ENCODE measurements at regions not wholly inside any gene's neighbourhood (a gene's known extent, or its start where the extent isn't known, plus 50 kb on each side); places are given as distances from the start of the nearest gene placed in this dataset.

DNA sequence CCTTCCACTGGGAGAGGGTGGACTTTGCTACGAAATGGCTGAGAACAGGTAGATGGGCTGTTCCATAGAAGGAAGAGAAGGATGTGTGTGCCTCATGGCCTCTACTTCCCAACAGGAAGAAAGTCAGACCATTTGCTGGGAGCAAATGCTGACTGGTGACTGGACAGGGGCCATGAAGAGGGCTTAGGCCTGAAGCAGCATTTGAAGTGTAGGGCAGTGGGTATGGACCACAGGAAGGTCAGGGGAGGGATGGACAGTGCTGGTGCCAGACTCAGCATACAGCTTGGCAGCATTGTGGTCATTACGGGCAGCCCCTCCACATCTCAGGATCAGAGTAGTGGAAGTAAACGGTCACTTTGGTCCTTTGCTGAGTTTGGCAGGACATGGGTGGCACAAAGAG, 275.7 kb downstream of the MATN1 start:
- no peak for TF ChIP-seq POLR2A (IDR thresholded peaks at IDR 0.05; ENCODE audit: low read depth)
- TF ChIP-seq, protein P1, sequence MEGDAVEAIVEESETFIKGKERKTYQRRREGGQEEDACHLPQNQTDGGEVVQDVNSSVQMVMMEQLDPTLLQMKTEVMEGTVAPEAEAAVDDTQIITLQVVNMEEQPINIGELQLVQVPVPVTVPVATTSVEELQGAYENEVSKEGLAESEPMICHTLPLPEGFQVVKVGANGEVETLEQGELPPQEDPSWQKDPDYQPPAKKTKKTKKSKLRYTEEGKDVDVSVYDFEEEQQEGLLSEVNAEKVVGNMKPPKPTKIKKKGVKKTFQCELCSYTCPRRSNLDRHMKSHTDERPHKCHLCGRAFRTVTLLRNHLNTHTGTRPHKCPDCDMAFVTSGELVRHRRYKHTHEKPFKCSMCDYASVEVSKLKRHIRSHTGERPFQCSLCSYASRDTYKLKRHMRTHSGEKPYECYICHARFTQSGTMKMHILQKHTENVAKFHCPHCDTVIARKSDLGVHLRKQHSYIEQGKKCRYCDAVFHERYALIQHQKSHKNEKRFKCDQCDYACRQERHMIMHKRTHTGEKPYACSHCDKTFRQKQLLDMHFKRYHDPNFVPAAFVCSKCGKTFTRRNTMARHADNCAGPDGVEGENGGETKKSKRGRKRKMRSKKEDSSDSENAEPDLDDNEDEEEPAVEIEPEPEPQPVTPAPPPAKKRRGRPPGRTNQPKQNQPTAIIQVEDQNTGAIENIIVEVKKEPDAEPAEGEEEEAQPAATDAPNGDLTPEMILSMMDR (IDR thresholded peaks at IDR 0.05) = no peak
- TF ChIP-seq POLR2AphosphoS5 (IDR thresholded peaks at IDR 0.05) = no peak

All from esophagus muscularis mucosa (tissue), 3 donors.